ENCODE measurements at regions not wholly inside any gene's neighbourhood (a gene's known extent, or its start where the extent isn't known, plus 50 kb on each side); places are given as distances from the start of the nearest gene placed in this dataset.

- TF ChIP-seq POLR2A (IDR thresholded peaks at IDR 0.05) (no peak), CTCF (IDR thresholded peaks at IDR 0.05) (no peak)
- H3K36me3 ChIP-seq: no peaks in the 10 kb centered on the region
- H3K27ac ChIP-seq: no peak overlapping the region
Observed at GRCh38 chr20:7348253-7348652, 580.8 kb downstream of the BMP2 start.

GRCh38 chr20:7352165-7352564, 584.7 kb downstream of the BMP2 start:
- Histone ChIP-seq H3K27me3 (no peaks in the 10 kb centered on the region), H3K27ac (no peak overlapping the region), H3K36me3 (no peaks in the 10 kb centered on the region), H3K9me3 (no peaks in the 10 kb centered on the region), H3K4me3 (no peak overlapping the region), H3K4me1 (no peaks in the 10 kb centered on the region)
- no peak for TF ChIP-seq CTCF (IDR thresholded peaks at IDR 0.05)
- no peak for TF ChIP-seq POLR2A (IDR thresholded peaks at IDR 0.05)
- no peak for DNase-seq

More at GRCh38 chr20:7348253-7348652, 580.8 kb downstream of the BMP2 start:
- no peaks in the 10 kb centered on the region for H3K27me3 ChIP-seq
- H3K4me3 ChIP-seq: no peak overlapping the region
- no peaks in the 10 kb centered on the region for H3K4me1 ChIP-seq
- DNase-seq: no peak
- no peaks in the 10 kb centered on the region for H3K9me3 ChIP-seq

GRCh38 chr20:7355051-7355450, 585.2 kb downstream of the HAO1 start:
- Histone ChIP-seq H3K4me1 (no peaks in the 10 kb centered on the region), H3K9me3 (no peaks in the 10 kb centered on the region), H3K27me3 (no peaks in the 10 kb centered on the region), H3K4me3 (no peak overlapping the region), H3K36me3 (no peaks in the 10 kb centered on the region), H3K27ac (no peak overlapping the region)
- TF ChIP-seq CTCF (IDR thresholded peaks at IDR 0.05) (no peak), POLR2A (IDR thresholded peaks at IDR 0.05) (no peak)
- DNase-seq: no peak

GRCh38 chr20:7358670-7359069, 581.6 kb downstream of the HAO1 start:
- H3K36me3 ChIP-seq: no peaks in the 10 kb centered on the region
- no peaks in the 10 kb centered on the region for H3K27me3 ChIP-seq
- no peak for DNase-seq
- H3K4me1 ChIP-seq: no peaks in the 10 kb centered on the region
- H3K27ac ChIP-seq: no peak overlapping the region
- H3K4me3 ChIP-seq: no peak overlapping the region
- TF ChIP-seq CTCF (IDR thresholded peaks at IDR 0.05): no peak
- H3K9me3 ChIP-seq: no peaks in the 10 kb centered on the region

- H3K9me3 ChIP-seq: no peaks in the 10 kb centered on the region
- H3K27me3 ChIP-seq: no peaks in the 10 kb centered on the region
- H3K36me3 ChIP-seq: no peaks in the 10 kb centered on the region
- H3K4me3 ChIP-seq: no peak overlapping the region
- no peaks in the 10 kb centered on the region for H3K4me1 ChIP-seq
- no peak overlapping the region for H3K27ac ChIP-seq
- TF ChIP-seq CTCF (IDR thresholded peaks at IDR 0.05) (no peak), POLR2A (IDR thresholded peaks at IDR 0.05) (no peak)
- DNase-seq: no peak
Observed at GRCh38 chr20:7359739-7360138, 580.5 kb downstream of the HAO1 start.

GRCh38 chr20:7361321-7361720, 578.9 kb downstream of the HAO1 start:
- H3K27ac ChIP-seq: no peak overlapping the region
- no peaks in the 10 kb centered on the region for H3K27me3 ChIP-seq
- H3K4me3 ChIP-seq: no peak overlapping the region
- H3K9me3 ChIP-seq: no peaks in the 10 kb centered on the region
- H3K4me1 ChIP-seq: no peaks in the 10 kb centered on the region
- DNase-seq: no peak
- TF ChIP-seq POLR2A (IDR thresholded peaks at IDR 0.05) (no peak), CTCF (IDR thresholded peaks at IDR 0.05) (no peak)
- H3K36me3 ChIP-seq: no peaks in the 10 kb centered on the region

Measured in Peyer's patch (tissue), 4 donors.